GM18907 (cell line): ENCODE measurements at regions not wholly inside any gene's neighbourhood (a gene's known extent, or its start where the extent isn't known, plus 50 kb on each side); places are given as distances from the start of the nearest gene placed in this dataset.

Experiments used
- ATAC-seq: cut with Tn5 transposase; IDR thresholded peaks from one replicate; pipeline ENCODE4 v1.9.1; 2021; ENCODE audit warnings: mild to moderate bottlenecking, moderate library complexity; ENCODE audit not compliant: unreplicated experiment

DNA sequence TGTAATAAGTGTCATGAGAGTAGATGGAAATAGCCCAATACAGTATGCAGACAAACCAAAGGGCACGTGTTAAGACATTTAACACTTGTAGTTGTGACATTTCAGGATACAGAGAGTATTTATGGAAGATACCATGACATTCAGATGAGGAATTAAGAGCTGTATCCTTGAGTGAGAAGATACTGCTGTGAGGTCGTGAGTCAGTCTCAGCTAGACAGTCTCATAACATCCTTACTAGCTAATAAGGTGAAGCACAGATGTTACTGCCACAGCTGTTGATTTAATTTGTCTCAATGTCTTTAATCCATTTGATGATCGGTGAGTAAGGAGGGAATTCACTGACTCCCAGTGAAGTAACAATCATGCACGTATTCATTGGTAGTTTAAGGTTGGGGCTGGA, 288.0 kb upstream of the AKR1E2 start:
- ATAC-seq, result no peak

DNA sequence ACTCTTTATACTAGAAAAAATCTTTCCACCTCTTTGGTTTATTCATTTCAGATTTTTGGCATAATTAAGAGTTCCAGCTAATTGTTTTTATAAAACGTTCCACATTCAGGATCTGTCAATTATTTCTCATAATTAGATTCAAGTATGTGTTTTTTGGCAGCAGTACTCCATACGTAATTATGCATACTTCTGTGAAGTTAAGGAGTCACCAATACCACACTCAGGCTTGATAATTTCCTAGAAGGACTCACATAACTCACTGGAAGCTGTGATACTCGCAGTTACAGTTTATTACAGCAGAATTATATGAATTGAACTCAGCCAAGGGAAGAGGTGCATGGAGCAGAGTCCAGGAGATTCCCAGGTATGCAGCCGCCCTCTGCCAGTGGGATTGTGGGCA, 290.5 kb upstream of the AKR1E2 start:
- ATAC-seq, result no peak

DNA sequence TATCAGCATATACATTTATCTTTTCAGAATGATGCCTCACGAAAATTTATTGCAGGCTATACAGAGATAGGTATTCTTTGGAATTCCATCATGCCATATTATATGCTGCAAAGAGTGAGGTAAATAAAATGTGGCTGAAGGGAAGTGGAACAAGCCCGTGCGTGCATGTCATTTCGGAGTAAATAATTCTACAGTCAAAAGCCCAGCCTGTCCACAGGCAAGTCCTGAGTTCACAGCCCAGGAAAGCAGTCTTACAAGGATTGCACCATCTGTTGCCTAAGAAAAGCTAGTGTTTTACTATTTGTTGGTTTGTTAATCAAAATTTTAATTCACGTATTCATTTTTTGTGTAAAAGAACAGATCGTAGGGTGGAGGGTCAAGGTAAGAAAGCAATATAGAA, 292.4 kb upstream of the AKR1E2 start:
- no peak for ATAC-seq

DNA sequence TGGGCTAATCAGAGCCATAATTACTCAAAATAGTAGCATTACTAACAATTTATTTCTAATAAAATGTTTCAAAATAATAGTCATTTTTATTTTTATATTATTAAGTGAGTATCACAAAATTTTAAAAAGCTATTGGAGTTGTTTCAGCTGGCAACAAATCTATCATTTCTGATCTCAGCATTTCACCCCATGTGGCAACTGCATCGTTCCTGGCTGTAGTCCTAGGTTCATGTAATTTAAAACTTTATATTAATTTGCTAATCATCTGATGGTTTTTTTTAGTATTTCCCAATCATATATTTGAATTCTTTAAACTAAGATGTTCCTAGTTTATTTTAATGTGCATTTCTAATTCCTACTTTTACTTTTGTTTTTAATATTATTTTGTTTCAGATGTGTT, 293.0 kb upstream of the AKR1E2 start:
- ATAC-seq, result no peak

DNA sequence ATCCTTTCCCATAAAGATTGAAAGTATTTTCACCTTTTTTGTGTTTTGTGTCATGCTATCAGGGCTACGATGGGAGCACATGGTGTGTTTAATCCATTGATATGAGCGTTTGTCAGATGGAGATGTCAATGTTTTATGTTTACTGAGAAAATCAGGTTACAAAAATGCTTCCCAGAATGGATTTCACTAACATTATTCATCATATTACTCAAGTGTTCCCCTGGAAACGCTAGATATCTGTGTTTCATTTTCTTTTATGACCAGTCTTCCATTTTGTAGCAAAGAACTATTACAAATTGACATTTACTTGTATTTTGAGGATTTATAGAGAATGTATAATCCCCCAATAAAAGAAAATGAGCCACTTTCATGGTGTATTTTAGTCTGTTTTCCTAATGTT, 293.5 kb upstream of the AKR1E2 start:
- no peak for ATAC-seq

DNA sequence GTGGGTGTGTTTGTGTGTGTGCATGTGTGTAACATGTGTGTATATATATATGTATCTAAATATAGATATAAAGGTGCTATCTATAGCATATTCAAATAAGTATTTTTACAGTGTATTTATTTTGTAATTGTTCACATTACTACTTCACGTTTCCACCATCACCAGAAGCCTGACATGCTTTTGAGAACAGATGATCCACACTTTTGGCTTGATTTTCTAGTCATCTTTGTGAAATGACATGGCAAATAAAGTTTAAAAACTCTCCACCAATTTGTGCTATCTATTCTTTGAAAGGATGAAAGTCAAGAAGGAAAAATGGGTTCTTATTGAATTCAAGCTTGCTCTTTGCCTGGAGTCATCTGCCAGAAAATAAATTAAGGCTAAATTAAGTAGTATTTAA, 294.0 kb upstream of the AKR1E2 start:
- ATAC-seq, result no peak

DNA sequence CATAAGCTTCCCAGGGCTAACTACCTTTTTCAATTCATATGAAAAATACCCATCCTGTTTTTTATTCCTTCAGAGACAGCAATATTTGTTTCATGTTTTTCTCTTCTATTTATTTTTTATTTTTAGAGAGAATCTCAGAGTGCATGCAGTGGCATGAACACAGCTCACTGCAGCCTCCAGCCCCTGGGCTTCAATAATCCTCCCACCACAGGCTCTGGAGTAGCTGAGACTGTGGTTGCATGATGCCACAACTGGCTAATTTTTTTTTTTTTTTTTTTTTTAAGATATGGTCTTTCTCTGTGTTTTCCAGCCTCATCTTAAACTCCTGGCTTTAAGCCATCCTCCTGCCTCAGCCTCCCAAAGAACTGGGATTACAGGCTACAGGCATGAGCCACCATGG, 296.7 kb upstream of the AKR1E2 start:
- no peak for ATAC-seq

DNA sequence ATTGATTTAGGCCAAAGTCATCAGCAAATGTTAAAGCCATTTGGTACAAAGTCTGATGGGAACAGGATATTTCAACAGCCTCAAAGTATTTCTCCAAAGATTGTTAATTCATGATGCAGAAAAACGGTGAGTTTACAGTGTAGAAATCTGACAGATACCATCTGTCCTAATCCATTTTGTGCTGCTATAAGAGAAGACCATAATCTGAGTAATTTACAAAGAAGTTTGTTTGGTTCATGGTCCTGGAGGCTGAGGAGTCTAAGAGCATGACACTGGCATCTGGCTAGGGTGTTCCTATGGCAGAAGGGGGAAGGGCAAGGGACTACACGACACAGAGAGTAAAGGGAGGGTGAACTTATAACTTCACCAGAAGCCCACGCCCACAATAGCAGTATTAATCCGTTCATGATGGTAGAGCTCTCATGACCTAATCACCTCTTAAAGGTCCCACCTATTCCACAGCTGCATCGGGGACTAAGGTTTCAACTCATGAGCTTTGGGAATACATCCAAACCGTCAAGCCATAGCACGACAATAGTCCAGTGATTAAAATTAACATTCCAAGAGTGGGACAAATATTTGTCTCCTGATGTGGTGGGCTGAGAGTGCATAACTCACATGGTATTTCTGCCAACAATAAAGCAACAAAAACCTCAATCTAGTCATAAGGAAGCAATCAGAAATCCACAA, 298.6 kb upstream of the AKR1E2 start:
- no peak for ATAC-seq

DNA sequence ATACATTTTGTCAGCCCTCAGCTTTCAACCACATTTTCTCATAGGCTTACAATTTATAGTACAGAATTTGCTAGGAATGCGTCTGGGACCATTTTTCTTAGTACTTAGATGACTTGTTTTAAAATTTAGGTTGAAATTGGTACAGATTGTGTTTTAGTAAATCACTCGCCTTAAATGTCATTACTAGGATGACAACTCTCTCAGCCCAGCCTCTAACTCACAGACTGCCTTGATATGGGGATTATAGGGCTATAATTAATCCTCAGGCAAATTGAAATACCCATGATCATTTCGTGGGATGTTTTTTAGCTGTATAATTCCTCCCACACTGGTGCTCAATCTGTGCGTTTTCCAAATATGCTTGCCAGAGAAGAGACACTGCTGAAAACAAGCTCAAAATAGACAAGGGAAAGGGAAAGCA, 299.7 kb upstream of the AKR1E2 start:
- ATAC-seq, result no peak

DNA sequence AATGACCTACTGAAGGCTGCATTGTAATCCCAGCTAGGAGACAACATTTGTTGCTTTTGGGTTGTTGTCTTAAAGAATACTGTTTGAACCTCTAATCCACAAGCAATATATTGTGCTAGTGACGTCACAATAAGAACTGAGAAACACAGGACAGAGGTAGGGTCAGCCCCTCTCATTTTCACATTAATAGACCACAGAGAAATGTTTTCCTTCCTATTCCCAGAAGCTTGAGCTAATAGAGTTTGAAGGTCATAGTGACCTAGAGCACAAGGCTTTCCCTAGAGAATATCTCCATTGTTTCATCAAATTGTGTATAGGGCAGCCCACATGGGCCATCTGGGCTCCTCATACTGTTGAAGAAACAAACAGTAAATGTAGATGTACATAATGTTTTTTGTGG, 300.9 kb upstream of the AKR1E2 start:
- ATAC-seq, result no peak

DNA sequence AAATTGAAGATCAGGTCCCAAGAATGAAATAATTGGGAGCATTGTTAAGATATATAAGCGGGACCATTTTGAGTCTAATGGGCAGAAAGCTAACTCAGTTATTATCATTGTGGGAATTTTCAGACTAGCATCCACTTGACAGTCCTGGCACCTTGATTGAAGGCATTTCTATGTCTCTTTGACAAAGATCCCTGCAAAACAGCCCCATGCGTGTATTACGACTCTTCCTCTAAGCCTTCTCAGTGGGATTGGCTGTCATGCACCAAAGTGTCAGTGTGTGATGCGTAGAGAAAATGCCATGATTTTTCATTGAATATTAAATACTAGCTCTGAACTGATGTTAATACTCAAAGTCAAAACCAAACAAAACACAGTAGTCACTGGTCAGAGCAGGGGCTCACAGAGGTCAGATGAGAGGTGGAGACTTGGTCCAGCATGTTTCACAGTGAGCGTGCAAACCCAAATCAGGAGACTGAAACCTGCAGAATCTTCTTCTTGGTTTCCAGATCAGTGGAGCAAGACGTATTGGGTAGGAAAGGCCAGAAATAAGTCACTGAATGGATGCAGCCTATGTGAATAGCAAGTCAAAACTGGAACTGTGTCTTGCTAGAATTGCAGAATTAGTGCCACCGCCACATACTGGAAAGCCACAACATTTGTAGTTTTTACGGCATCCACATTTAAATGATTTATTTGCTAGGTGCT, 303.6 kb upstream of the AKR1E2 start:
- ATAC-seq, result peak; percentile 94

DNA sequence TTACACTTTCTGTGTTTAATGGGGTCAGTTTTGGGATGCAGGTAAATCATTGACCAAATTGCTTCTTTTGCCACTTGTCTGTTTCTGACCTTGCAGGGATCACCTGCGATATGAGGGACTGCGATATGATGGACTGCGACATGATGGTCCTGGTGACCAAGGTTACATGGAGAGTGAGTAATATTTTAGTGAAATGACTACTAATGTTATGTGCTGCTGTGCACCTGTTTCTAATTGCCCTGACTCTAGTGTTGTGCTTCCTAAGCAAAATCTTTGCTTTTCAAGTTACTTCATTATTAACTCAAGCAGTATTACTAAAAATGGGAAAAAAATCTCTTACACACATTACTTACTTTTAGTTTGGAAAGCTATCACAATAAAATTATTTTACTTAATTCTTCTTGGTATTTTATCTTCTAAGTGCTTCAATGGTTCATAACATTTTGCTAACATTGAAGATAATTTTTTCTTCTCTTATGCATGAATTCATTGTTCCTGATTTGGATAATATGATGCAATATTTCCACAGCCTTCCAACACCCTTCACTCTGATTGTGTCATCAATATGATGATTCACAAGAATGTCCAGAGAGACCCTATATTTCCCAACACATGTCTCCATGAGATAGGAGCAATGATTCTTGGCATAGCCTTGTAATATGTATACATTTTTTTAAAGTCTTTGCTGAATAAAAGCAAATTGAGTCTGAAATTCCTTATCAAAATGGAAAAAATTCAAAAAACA, 306.2 kb upstream of the AKR1E2 start:
- ATAC-seq, result no peak

DNA sequence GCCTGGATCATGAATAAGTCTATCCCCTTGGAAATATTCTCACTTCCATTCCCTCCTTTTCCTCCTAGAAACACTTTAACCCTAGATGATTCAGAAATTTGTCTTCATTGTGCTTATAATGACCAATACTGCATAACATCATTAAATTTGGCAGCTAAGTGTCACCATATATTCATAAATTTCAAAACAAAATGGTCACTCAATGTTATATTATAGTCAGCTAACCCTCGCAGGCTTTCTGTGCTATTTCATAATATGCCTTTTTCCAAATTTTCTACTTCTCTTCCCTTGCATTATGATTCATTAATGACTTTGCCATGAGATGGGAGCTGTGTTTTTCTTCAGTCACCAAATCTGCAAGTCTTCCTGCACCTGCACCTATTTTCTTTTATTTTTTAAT, 308.3 kb upstream of the AKR1E2 start:
- ATAC-seq, result no peak

DNA sequence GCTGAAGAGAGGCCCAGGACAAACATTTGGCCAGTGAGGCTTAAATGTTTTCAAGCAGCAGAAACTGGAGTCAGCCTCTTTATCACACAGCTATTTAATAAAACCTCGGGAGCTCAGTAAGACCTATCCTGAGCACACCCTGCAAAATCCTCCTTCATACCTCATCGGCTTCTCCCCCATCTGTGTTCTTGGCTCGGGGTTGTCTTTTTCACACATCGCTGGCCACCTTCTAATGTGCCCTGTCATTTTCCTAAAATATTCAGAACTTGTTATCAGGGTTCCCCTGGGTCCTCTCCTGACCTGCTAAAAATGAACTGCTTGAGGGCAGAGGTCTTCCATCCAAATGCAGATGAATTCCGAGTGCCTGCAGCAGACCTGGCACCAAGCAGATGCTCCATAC, 310.3 kb upstream of the AKR1E2 start:
- ATAC-seq, result no peak

DNA sequence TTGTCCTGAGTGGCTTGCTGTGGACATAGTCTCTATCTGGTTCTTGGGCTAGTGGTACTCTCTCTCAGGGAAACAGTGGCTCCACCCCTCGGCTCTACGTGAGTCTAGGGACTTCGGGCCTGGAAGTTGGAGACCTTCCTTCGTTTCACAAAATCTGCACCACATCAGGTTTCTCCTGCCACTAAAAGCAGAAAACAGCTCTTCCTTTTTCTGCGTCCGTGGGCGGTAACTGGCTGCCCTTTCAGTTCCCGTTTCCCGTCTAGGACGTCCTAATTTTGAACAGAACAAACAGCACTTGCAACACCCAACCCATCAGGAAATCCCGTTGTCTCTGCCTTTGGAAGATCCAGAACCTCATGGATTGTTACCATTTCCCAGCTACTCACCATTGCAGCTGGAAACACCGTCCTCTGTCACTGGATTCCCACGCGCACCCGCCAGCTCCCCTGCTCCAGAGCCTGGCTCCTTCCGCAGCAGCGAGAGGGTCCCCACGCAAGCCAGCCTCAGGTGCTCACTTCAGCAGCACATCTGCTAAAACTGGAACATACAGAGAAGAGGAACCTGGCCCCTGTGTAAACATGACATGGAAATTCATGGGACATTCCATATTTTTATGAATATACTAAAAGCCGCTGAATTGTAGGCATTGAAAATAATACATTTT, 311.4 kb upstream of the AKR1E2 start:
- ATAC-seq, result peak; percentile 74

DNA sequence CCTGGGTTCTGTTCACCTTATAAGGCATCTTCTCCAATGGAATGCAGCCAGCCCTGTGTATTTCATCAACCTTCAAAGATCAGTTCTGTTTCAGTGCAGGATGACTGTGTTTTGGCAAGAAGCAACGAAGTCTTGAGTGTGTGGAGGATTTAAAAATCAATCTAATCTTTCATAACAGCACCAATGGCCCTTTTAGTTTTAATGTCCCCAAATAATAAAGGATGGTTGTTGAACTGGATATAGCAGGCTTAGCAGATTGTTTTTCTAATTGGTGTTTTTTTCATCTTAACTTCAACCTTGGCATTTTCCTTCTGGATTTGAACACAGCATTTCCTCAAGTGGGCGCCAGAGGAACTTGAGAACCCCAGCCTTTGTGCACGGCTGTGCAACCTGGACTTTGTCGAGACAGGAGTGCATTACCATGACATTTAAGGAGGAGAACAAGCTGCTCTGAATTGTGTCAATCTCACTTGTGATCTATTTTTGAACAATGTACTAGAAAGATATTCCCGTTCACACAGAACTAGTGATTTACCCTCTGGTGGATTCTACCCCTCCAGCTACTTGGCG, 313.3 kb upstream of the AKR1E2 start:
- no peak for ATAC-seq

DNA sequence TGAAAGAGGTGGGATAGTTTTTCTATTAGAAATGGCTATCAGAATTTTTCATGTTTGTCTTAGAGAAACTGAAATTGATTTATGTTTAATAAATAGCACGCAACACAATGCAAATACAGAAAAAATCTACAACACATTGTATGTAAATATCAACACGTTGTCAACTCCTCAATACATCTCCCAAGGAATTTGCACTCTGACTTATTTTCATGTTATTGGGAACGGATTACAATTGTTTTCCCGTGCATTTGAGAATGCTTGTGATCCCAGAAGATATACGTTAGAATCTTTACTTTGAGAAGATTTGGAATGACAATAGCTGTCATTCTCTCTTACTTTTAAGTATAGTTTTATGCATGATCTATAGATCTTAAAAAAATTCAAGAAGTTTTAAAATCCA, 313.8 kb upstream of the AKR1E2 start:
- no peak for ATAC-seq

DNA sequence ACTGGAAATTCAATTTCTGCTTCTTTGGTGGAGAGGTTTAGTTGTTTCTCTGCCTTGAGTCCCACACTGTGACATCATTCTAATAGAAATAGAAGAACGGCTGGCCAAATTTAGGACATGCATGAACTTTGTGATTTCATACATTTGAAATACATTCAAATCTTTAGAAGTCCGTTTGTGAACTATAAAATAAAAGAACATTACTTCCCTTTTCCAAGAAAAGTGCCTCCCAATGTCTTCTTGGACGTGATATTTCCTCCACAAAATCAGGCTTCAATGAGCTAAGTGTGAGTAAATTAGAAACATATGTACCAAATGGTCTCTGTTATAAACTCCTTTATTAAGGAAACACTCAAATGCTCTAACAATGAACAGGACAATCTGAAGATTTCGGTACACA, 314.5 kb upstream of the AKR1E2 start:
- no peak for ATAC-seq

DNA sequence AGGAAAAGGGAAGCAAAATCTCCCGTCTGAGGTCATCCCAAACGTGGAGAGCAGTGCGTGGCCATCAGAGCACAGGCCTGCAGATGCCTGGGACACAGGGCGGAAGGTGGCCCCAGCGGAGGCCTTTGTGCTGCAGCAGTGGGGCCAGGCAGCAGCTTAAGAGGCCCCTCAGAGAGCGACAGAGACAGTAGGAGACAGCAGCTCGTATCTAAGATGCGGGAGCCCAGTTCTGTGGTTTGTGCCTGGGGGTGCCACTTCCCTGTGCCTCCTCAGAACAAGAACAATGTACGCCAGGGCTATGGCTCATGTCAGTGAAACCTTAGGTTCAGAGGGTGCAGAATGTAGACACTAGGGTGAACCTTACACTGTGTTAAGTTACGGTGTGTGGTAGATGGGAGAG, 316.6 kb upstream of the AKR1E2 start:
- ATAC-seq, result no peak

DNA sequence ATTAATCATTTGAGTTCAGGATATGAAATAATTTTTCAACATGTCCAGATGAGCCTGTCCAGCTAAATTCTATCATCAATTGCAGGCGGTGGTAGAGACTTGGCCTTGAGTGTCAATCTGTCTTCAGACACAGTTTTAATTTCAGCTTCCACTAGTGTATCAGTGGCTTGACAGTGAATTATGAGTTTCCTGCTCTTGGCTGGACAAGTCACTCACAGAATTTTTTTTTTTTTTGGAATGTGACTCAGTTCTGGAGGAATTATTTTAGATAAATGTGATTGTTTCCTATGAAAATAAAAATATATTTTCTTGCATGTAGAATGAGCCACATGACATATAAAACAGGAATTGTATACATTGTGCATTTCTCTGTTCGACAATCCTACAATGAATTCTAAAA, 319.9 kb upstream of the AKR1E2 start:
- ATAC-seq, result no peak

DNA sequence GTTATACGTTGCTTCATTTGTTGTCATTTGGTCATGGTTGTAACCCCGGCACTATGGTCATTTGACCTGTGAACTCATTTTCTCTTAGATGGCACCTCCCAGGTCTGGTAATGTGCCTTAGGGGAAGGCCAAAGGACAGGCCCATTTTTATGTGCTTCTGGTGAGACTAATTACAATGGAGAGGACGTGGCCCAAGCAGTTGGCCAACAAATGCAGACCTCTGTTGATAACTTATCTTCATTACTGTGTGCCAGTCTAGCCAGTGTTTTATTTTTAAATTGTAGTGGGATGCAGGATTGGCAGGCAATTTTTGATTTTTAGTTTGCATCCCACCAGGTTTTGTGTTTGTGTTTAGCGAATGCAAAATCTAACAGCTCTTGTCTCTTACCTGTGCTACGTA, 321.5 kb upstream of the AKR1E2 start:
- no peak for ATAC-seq
